Cardiac fibroblast (primary cell): ENCODE measurements at regions not wholly inside any gene's neighbourhood (a gene's known extent, or its start where the extent isn't known, plus 50 kb on each side); places are given as distances from the start of the nearest gene placed in this dataset.

Source experiments
- DNase-seq, 2 donors: peaks; one replicate each; pipeline versions ENCODE4 v3.0.0 to v3.0.0-alpha.2; 2010; ENCODE audit warnings: low read depth in 2 of 2
- H3K4me3 ChIP-seq, 2 donors: replicated peaks in 1 of 2; 1 replicate in 1 of 2; 2 replicates in 1 of 2; pipeline ENCODE4 v1.5.1; 2011; ENCODE audit warnings: low read depth in 2 of 2, low read length in 2 of 2, mild to moderate bottlenecking in 2 of 2, moderate library complexity in 1 of 2
- CTCF ChIP-seq: IDR thresholded peaks from one replicate; pipeline ENCODE4 v1.5.1; 2011; ENCODE audit warnings: low read depth, mild to moderate bottlenecking, low read length, inconsistent platforms

- no peak for TF ChIP-seq CTCF
- DNase-seq = no peak
- no peak overlapping the region for H3K4me3 ChIP-seq
These were observed 338.7 kb downstream of the TXNL1 start for GRCh38 chr18:56299740-56300139.

- H3K4me3 ChIP-seq = no peak overlapping the region
- peak; percentile 46 to 70 for DNase-seq
- TF ChIP-seq CTCF = peak; percentile 48
These were observed 339.5 kb downstream of the TXNL1 start for GRCh38 chr18:56298935-56299334.

- DNase-seq = no peak
- no peak overlapping the region for H3K4me3 ChIP-seq
- TF ChIP-seq CTCF = no peak
These were observed 342.0 kb downstream of the TXNL1 start for GRCh38 chr18:56296381-56296780.

- no peak overlapping the region for H3K4me3 ChIP-seq
- TF ChIP-seq CTCF = no peak
- DNase-seq = no peak
These were observed 343.8 kb downstream of the TXNL1 start for GRCh38 chr18:56294484-56295183.

GRCh38 chr18:56291294-56291693 lies 347.1 kb downstream of the TXNL1 start:
- no peak for DNase-seq
- no peak overlapping the region for H3K4me3 ChIP-seq
- no peak for TF ChIP-seq CTCF

GRCh38 chr18:56289381-56289780 lies 349.0 kb downstream of the TXNL1 start:
- TF ChIP-seq CTCF = no peak
- H3K4me3 ChIP-seq = no peak overlapping the region
- DNase-seq = no peak
